ENCODE measurements at regions not wholly inside any gene's neighbourhood (a gene's known extent, or its start where the extent isn't known, plus 50 kb on each side); places are given as distances from the start of the nearest gene placed in this dataset.

DNA sequence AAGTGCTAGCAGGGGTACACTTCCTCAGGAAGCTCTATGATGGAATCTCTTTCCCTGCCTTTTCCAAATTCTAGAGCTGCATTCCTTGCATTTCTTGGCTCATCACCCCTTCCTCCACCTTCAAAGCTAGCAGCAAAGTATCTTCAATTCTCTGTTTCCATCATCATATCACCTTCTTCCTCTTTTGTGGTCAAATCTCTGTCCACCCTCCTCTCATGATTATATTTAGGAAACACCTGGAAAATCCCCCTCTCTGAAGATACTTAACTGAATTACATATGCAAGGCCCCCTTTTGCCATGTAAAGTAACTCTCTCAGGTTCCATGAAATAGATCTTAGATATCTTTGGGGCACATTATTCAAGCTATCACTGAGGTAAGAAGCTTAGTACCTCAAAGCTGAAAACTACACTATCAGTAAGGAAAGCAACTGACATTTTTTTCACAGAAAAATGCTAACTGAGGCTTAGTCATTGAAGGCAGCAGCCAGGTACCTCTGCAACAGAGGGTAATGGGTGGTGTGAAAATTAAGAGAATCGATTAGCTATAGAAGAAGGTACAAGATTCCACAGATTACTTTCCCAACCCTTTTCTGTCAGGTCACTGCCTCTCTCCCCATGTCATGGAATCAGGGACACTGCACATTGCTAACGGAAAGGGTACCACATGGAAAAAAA lies 197.3 kb downstream of the MACC1 start:
- TF ChIP-seq, protein P1, sequence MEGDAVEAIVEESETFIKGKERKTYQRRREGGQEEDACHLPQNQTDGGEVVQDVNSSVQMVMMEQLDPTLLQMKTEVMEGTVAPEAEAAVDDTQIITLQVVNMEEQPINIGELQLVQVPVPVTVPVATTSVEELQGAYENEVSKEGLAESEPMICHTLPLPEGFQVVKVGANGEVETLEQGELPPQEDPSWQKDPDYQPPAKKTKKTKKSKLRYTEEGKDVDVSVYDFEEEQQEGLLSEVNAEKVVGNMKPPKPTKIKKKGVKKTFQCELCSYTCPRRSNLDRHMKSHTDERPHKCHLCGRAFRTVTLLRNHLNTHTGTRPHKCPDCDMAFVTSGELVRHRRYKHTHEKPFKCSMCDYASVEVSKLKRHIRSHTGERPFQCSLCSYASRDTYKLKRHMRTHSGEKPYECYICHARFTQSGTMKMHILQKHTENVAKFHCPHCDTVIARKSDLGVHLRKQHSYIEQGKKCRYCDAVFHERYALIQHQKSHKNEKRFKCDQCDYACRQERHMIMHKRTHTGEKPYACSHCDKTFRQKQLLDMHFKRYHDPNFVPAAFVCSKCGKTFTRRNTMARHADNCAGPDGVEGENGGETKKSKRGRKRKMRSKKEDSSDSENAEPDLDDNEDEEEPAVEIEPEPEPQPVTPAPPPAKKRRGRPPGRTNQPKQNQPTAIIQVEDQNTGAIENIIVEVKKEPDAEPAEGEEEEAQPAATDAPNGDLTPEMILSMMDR (IDR thresholded peaks at IDR 0.05) = no peak
- TF ChIP-seq POLR2A (IDR thresholded peaks at IDR 0.05) (no peak), POLR2AphosphoS5 (IDR thresholded peaks at IDR 0.05; ENCODE audit: insufficient read depth in 1 of 2, low read depth in 1 of 2) (no peak)

All from vagina (tissue), 2 donors.